DMS 273 (cell line): ENCODE measurements at regions not wholly inside any gene's neighbourhood (a gene's known extent, or its start where the extent isn't known, plus 50 kb on each side); places are given as distances from the start of the nearest gene placed in this dataset.

Experiments
- DNase-seq: peaks from one replicate; lab custom pipeline; 2025; ENCODE audit not compliant: unreplicated experiment; lab: John Stamatoyannopoulos, UW

GRCh38 chr14:84520711-84521338 lies 1009.1 kb upstream of the FLRT2 start:
- no peak for DNase-seq

GRCh38 chr14:84523746-84524145 lies 1006.2 kb upstream of the FLRT2 start:
- DNase-seq: no peak

- DNase-seq: peak; percentile 1
Measured at GRCh38 chr14:84527706-84528105, 1002.2 kb upstream of the FLRT2 start.

GRCh38 chr14:84532016-84532415 lies 997.9 kb upstream of the FLRT2 start:
- DNase-seq: no peak

GRCh38 chr14:84533181-84533725 lies 996.7 kb upstream of the FLRT2 start:
- DNase-seq: no peak

GRCh38 chr14:84533791-84534190 lies 996.2 kb upstream of the FLRT2 start:
- DNase-seq: no peak

- DNase-seq: no peak
Measured at GRCh38 chr14:84535484-84535883, 994.5 kb upstream of the FLRT2 start.

GRCh38 chr14:84535976-84536375 lies 994.0 kb upstream of the FLRT2 start:
- DNase-seq: no peak

- DNase-seq: no peak
Measured at GRCh38 chr14:84541018-84541417, 988.9 kb upstream of the FLRT2 start.

GRCh38 chr14:84543859-84544258 lies 986.1 kb upstream of the FLRT2 start:
- no peak for DNase-seq

GRCh38 chr14:84544486-84545131 lies 985.3 kb upstream of the FLRT2 start:
- DNase-seq: no peak

- no peak for DNase-seq
Measured at GRCh38 chr14:84546236-84546635, 983.7 kb upstream of the FLRT2 start.

GRCh38 chr14:84554136-84554535 lies 975.8 kb upstream of the FLRT2 start:
- DNase-seq: no peak

- no peak for DNase-seq
Measured at GRCh38 chr14:84555493-84555892, 974.5 kb upstream of the FLRT2 start.

GRCh38 chr14:84566109-84566508 lies 963.8 kb upstream of the FLRT2 start:
- DNase-seq: no peak

GRCh38 chr14:84575681-84576080 lies 954.3 kb upstream of the FLRT2 start:
- DNase-seq: no peak

GRCh38 chr14:84579292-84579691 lies 950.7 kb upstream of the FLRT2 start:
- DNase-seq: no peak

GRCh38 chr14:84581041-84581440 lies 948.9 kb upstream of the FLRT2 start:
- DNase-seq: no peak

GRCh38 chr14:84584511-84584910 lies 945.4 kb upstream of the FLRT2 start:
- no peak for DNase-seq

- DNase-seq: no peak
Measured at GRCh38 chr14:84591827-84592445, 938.0 kb upstream of the FLRT2 start.

- no peak for DNase-seq
Measured at GRCh38 chr14:84592770-84593169, 937.2 kb upstream of the FLRT2 start.

GRCh38 chr14:84610086-84610485 lies 919.9 kb upstream of the FLRT2 start:
- no peak for DNase-seq
